Thyroid gland (tissue), 4 donors: ENCODE measurements at regions not wholly inside any gene's neighbourhood (a gene's known extent, or its start where the extent isn't known, plus 50 kb on each side); places are given as distances from the start of the nearest gene placed in this dataset.

ENCODE experiments used
- CTCF ChIP-seq, 6 experiments: fragments of 200-600 bp in 3 of 6; fragments of 450-650 bp in 3 of 6; sonication (generic) in 3 of 6; IDR thresholded peaks; one replicate each; pipeline ENCODE4 v1.5.1; 2016 to 2019; ENCODE audit warnings: antibody characterized with exemption in 6 of 6, mild to moderate bottlenecking in 2 of 6, inconsistent platforms in 1 of 6, moderate library complexity in 1 of 6
- POLR2A ChIP-seq, 2 donors: fragments of 450-650 bp; IDR thresholded peaks; one replicate each; pipeline ENCODE4 v1.6.1; 2017; ENCODE audit warnings: antibody characterized with exemption in 2 of 2, mild to moderate bottlenecking in 2 of 2, moderate library complexity in 1 of 2

- no peak for TF ChIP-seq CTCF (IDR thresholded peaks at IDR 0.05)
- TF ChIP-seq POLR2A (IDR thresholded peaks at IDR 0.05) = no peak
These were observed 110.4 kb upstream of the NGF start for GRCh38 chr1:115448282-115449044.
